Prostate gland (tissue), 2 donors: ENCODE measurements at regions not wholly inside any gene's neighbourhood (a gene's known extent, or its start where the extent isn't known, plus 50 kb on each side); places are given as distances from the start of the nearest gene placed in this dataset.

ENCODE experiments used
- DNase-seq: peaks from one replicate; pipeline ENCODE4 v3.0.0-alpha.2; 2019; ENCODE audit warnings: low spot score
- H3K27ac ChIP-seq, 2 donors: fragments of 200-600 bp; sonication (generic); 2 replicates each; pipeline ENCODE4 v1.5.1; 2017 to 2019
- H3K27me3 ChIP-seq: fragments of 200-600 bp; sonication (generic); replicated peaks from 2 replicates; pipeline ENCODE4 v1.5.1; 2019; ENCODE audit not compliant: insufficient read depth
- H3K36me3 ChIP-seq, 2 donors: fragments of 200-600 bp; sonication (generic); 1 replicate in 1 of 2; 2 replicates in 1 of 2; pipeline versions ENCODE4 v1.5.1 to v1.8.1; 2017 to 2019
- H3K4me1 ChIP-seq: fragments of 200-600 bp; sonication (generic); replicated peaks from 2 replicates; pipeline ENCODE4 v1.5.1; 2019
- H3K4me3 ChIP-seq, 2 donors: fragments of 200-600 bp; sonication (generic); 2 replicates each; pipeline ENCODE4 v1.5.1; 2017 to 2019
- H3K9me3 ChIP-seq: fragments of 200-600 bp; sonication (generic); 2 replicates; pipeline ENCODE4 v1.5.1; 2017
- CTCF ChIP-seq, 4 experiments: fragments of 200-600 bp in 2 of 4; fragments of 450-650 bp in 2 of 4; sonication (generic) in 2 of 4; IDR thresholded peaks; 1 replicate in 3 of 4; 2 replicates in 1 of 4; pipeline ENCODE4 v1.5.1; 2016 to 2019; ENCODE audit warnings: antibody characterized with exemption in 4 of 4, mild to moderate bottlenecking in 2 of 4, moderate library complexity in 2 of 4
- POLR2A ChIP-seq: fragments of 450-650 bp; IDR thresholded peaks from one replicate; pipeline ENCODE4 v1.6.1; 2016; ENCODE audit warnings: antibody characterized with exemption, mild to moderate bottlenecking
- POLR2AphosphoS5 ChIP-seq: sonication (generic); formaldehyde crosslinking; IDR thresholded peaks from one replicate; pipeline ENCODE4 v1.6.1; 2017; ENCODE audit warnings: antibody characterized with exemption
- WGBS: methylation state at CpG from one replicate; pipeline ENCODE4 v1.1.5; 2018; 5-methylcytosine and 5-hydroxymethylcytosine counted together
- intact Hi-C: fragments of 100-400 bp; cut with DNase I; formaldehyde crosslinking; loops from one replicate; pipeline ENCODE4 v1.14.2; 2022

DNA sequence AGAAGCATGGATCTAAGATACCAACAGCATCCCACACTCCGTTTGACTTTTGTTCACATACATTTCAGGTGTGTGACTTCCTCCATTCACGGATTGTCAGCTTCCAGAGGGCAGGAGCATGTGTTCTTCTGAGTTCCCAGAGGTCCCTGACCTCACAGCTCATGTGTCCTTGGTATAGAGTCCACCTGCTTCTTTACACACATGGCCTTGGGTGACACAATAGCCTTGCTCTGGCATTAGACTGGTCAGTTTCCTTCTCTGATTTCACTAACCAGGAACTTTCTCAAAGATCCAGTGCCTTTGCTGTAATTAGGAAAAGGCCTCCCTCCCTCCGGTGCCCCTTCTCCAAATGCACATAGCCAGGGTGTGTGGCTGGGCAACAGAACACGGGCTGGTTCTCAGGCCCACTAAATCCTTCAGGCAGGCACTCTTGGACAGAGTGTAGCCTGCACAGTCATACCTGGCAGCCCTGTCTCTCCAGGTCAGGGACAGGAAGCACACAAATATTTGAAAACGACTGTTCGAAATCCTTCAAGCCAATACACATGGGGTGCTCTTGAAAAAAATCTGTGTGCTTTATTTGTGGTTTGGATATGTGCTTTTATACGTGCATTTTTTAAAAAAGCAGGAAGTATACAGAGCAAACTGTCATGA lies 81.1 kb downstream of the TRIM42 start:
- H3K4me1 ChIP-seq, result no peaks in the 10 kb centered on the region
- DNase-seq, result no peak
- WGBS, result 48% methylated on average over 7 of the region's 7 CpGs
- TF ChIP-seq POLR2A, result no peak
- TF ChIP-seq POLR2AphosphoS5, result no peak
- TF ChIP-seq CTCF (IDR thresholded peaks at IDR 0.05), result no peak
- H3K36me3 ChIP-seq, result no peaks in the 10 kb centered on the region
- intact Hi-C loops, result no loop called here
- H3K9me3 ChIP-seq, result no peaks in the 10 kb centered on the region
- H3K4me3 ChIP-seq, result no peak overlapping the region
- no peaks in the 10 kb centered on the region for H3K27me3 ChIP-seq
- no peak overlapping the region for H3K27ac ChIP-seq

DNA sequence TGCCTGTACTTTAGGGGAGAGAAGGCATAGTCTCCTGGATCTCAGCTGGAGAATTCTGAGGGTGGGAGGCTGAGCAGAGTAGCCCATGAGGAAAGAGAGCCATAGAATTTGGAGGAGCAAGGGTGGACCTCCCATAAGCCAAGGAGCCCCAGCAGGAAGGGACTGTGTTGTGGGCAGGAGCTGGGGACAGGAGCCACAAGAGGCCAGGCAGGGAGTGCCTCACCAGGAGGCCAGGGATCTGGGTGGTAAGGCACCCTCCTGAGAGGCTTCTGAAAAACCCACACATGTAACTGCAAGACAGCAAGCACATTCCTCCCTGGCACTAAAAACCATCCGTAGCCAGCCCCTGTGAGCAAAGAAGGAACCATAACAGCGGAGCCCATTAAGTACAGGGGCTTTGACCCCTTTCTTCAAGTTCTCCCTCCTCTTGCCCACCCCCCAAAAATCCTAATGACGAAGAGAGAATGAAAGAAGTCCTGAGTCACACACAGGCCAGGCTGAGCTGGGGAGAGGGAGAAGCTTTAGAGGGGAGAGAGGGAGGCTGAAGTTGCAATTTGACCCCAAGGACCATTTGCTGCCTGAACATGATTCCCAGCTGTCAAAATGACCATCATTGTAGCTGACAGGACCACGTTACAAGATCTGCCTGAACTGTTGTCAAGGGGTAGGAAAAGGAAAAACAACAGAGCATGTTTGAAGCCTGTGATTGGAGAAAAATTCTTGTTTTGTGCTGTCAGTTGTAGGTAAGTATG lies 82.6 kb downstream of the TRIM42 start:
- intact Hi-C loops, result no loop called here
- H3K4me1 ChIP-seq, result no peaks in the 10 kb centered on the region
- no peak overlapping the region for H3K4me3 ChIP-seq
- H3K36me3 ChIP-seq, result no peaks in the 10 kb centered on the region
- no peaks in the 10 kb centered on the region for H3K9me3 ChIP-seq
- WGBS, result 77% methylated on average over 4 of the region's 4 CpGs
- DNase-seq, result no peak
- H3K27me3 ChIP-seq, result no peaks in the 10 kb centered on the region
- TF ChIP-seq POLR2AphosphoS5 (no peak), CTCF (IDR thresholded peaks at IDR 0.05) (no peak), POLR2A (no peak)
- no peak overlapping the region for H3K27ac ChIP-seq

DNA sequence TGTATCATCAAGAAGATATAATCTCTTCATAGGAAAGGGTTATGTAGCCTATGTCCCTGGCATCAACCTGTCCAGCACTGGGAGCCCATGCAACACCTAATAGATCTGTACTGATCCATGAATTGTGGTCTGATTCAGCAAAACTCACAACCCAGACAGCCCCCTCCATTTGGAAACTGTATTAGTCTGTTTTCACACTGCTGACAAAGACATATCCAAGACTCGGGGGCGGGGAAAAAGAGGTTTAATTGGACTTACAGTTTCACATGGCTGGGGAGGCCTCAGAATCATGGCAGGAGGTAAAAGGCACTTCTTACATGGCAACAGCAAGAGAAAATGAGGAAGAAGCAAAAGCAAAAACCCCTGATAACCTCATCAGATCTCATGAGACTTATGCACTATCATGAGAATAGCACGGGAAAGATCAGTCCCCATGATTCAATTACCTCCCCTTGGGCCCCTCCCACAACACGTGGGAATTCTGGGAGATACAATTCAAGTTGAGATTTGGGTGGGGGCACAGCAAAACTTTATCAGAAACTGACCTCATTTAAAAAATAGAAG lies 83.3 kb downstream of the TRIM42 start:
- no peaks in the 10 kb centered on the region for H3K27me3 ChIP-seq
- no peak for DNase-seq
- H3K36me3 ChIP-seq, result no peaks in the 10 kb centered on the region
- intact Hi-C loops, result no loop called here
- TF ChIP-seq CTCF (IDR thresholded peaks at IDR 0.05), result no peak
- no peak for TF ChIP-seq POLR2A
- no peak for TF ChIP-seq POLR2AphosphoS5
- H3K27ac ChIP-seq, result no peak overlapping the region
- H3K4me1 ChIP-seq, result no peaks in the 10 kb centered on the region
- H3K4me3 ChIP-seq, result no peak overlapping the region
- H3K9me3 ChIP-seq, result no peaks in the 10 kb centered on the region
- WGBS, result 77% methylated on average over 4 of the region's 4 CpGs

- Histone ChIP-seq H3K9me3 (no peaks in the 10 kb centered on the region), H3K27ac (no peak overlapping the region), H3K36me3 (no peaks in the 10 kb centered on the region), H3K4me3 (no peak overlapping the region), H3K27me3 (no peaks in the 10 kb centered on the region), H3K4me1 (no peaks in the 10 kb centered on the region)
- TF ChIP-seq POLR2AphosphoS5, result no peak
- no peak for TF ChIP-seq CTCF (IDR thresholded peaks at IDR 0.05)
- TF ChIP-seq POLR2A, result no peak
- no peak for DNase-seq
- intact Hi-C loops, result no loop called here
These were observed 84.9 kb downstream of the TRIM42 start for GRCh38 chr3:140762746-140763145.
